Keratinocyte (primary cell): ENCODE measurements at regions not wholly inside any gene's neighbourhood (a gene's known extent, or its start where the extent isn't known, plus 50 kb on each side); places are given as distances from the start of the nearest gene placed in this dataset.

Experiments
- CTCF ChIP-seq, 3 experiments: IDR thresholded peaks in 1 of 3; conservative IDR thresholded peaks in 1 of 3; optimal IDR thresholded peaks in 1 of 3; 2 replicates in 2 of 3; 3 replicates in 1 of 3; pipeline versions ENCODE3 to v1.5.1; 2011; ENCODE audit warnings: low read length in 3 of 3, mild to moderate bottlenecking in 3 of 3, moderate library complexity in 2 of 3, control low read depth in 1 of 3, inconsistent platforms in 1 of 3; ENCODE audit not compliant: insufficient read depth in 2 of 3; ENCODE audit errors: extremely low read depth in 1 of 3
- EZH2 ChIP-seq: IDR thresholded peaks from one replicate; pipeline ENCODE4 v1.6.1; 2012; ENCODE audit warnings: inconsistent platforms, mild to moderate bottlenecking, low read length, moderate library complexity

GRCh38 chr7:45977256-45977780 lies 56.2 kb upstream of the IGFBP3 start:
- TF ChIP-seq EZH2 (no peak), CTCF (optimal IDR thresholded peaks at IDR 0.05 in 1 of 3, IDR thresholded peaks at IDR 0.05 in 1 of 3, conservative IDR thresholded peaks at IDR 0.05 in 1 of 3; ENCODE audit: extremely low read depth in 1 of 3, insufficient read depth in 2 of 3, low read length in 3 of 3) (no peak)
